CD4-positive, alpha-beta T cell (primary cell): ENCODE measurements at regions not wholly inside any gene's neighbourhood (a gene's known extent, or its start where the extent isn't known, plus 50 kb on each side); places are given as distances from the start of the nearest gene placed in this dataset.

Experiments used
- ATAC-seq: fragments of 200-7000 bp; cut with Tn5 transposase; one replicate; pipeline ENCODE4 v1.10.0; 2022; ENCODE audit warnings: mild to moderate bottlenecking; ENCODE audit not compliant: poor library complexity
- CTCF ChIA-PET: fragments of 350-600 bp; sonication (Branson Sonifier 250); formaldehyde crosslinking; loops from one replicate; lab custom pipeline; 2021; ENCODE audit warnings: antibody characterized with exemption, inconsistent platforms; lab: Charles Lee
- POLR2A ChIA-PET: fragments of 350-600 bp; sonication (Branson Sonifier 250); formaldehyde crosslinking; loops from one replicate; lab custom pipeline; 2021; ENCODE audit warnings: antibody characterized with exemption, inconsistent platforms; lab: Charles Lee
- DNase-seq, 14 experiments: peaks; one replicate each; pipeline ENCODE4 v3.0.0-alpha.2; 2013 to 2020; ENCODE audit warnings: mixed read lengths in 2 of 14
- H3K27ac ChIP-seq, 2 donors: one replicate each; pipeline versions ENCODE4 v1.5.1 to v1.7.0; 2013; ENCODE audit warnings: low read length in 2 of 2, low read depth in 1 of 2, mild to moderate bottlenecking in 1 of 2
- H3K27me3 ChIP-seq, 2 experiments: 1 replicate in 1 of 2; 2 replicates in 1 of 2; pipeline versions ENCODE4 v1.6.1 to v1.7.0; 2013; ENCODE audit warnings: low read length in 2 of 2, control low read depth in 1 of 2, mild to moderate bottlenecking in 1 of 2, moderate library complexity in 1 of 2; ENCODE audit not compliant: insufficient read depth in 2 of 2, control insufficient read depth in 1 of 2
- H3K36me3 ChIP-seq: one replicate; pipeline ENCODE4 v1.6.1; 2013; ENCODE audit warnings: low read length, control low read depth; ENCODE audit not compliant: insufficient read depth
- H3K4me1 ChIP-seq: one replicate; pipeline ENCODE4 v1.6.1; 2013; ENCODE audit warnings: low read length, control low read depth; ENCODE audit not compliant: insufficient read depth
- H3K4me3 ChIP-seq: one replicate; pipeline ENCODE4 v1.5.1; 2013; ENCODE audit warnings: mild to moderate bottlenecking, low read length, moderate library complexity
- H3K9me3 ChIP-seq, 2 experiments: 1 replicate in 1 of 2; 2 replicates in 1 of 2; pipeline versions ENCODE4 v1.6.1 to v1.7.0; 2013; ENCODE audit warnings: low read length in 2 of 2, mild to moderate bottlenecking in 2 of 2, control low read depth in 1 of 2, moderate library complexity in 1 of 2; ENCODE audit not compliant: control insufficient read depth in 1 of 2, insufficient read depth in 1 of 2
- H3K27ac Mint-ChIP-seq: one replicate; pipeline ENCODE4 v1.8.0; 2020; ENCODE audit warnings: mixed read lengths
- H3K27me3 Mint-ChIP-seq: one replicate; pipeline ENCODE4 v1.8.0; 2021; ENCODE audit warnings: mixed read lengths
- H3K36me3 Mint-ChIP-seq: one replicate; pipeline ENCODE4 v1.8.0; 2021; ENCODE audit warnings: low read depth, mixed read lengths
- H3K4me1 Mint-ChIP-seq: one replicate; pipeline ENCODE4 v1.8.0; 2021; ENCODE audit warnings: low read depth, mixed read lengths
- H3K4me3 Mint-ChIP-seq: one replicate; pipeline ENCODE4 v1.8.0; 2020; ENCODE audit warnings: mild to moderate bottlenecking, mixed read lengths
- H3K9me3 Mint-ChIP-seq: one replicate; pipeline ENCODE4 v1.8.0; 2020; ENCODE audit warnings: mixed read lengths
- CTCF ChIP-seq: fragments of 200-600 bp; IDR thresholded peaks from one replicate; pipeline ENCODE4 v1.8.0; 2022; ENCODE audit warnings: antibody characterized with exemption, mild to moderate bottlenecking
- intact Hi-C, 2 experiments: fragments of 100-400 bp; cut with DNase I in 1 of 2; cut with micrococcal nuclease in 1 of 2; formaldehyde crosslinking; loops; one replicate each; pipeline versions ENCODE4 v1.15.1 to v1.9.0; 2023 to 2025; cut with DNase I, micrococcal nuclease

GRCh38 chr12:132379996-132380395 lies 50.6 kb upstream of the GALNT9 start:
- no peak for TF ChIP-seq CTCF
- ChIA-PET CTCF (no interaction called here), POLR2A (no interaction called here)
- no peaks in the 10 kb centered on the region for H3K4me1 ChIP-seq
- DNase-seq (no peak), ATAC-seq (no peak)
- no peaks in the 10 kb centered on the region for H3K36me3 Mint-ChIP-seq
- H3K27me3 ChIP-seq = peaks cover 34 to 47% of the 10 kb centered on the region in 2 experiments
- H3K9me3 ChIP-seq = peaks cover 0 to 12% of the 10 kb centered on the region in 2 experiments
- H3K27me3 Mint-ChIP-seq = peaks cover 15% of the 10 kb centered on the region
- no peak overlapping the region for H3K27ac ChIP-seq
- no peak overlapping the region for H3K4me3 ChIP-seq
- no peaks in the 10 kb centered on the region for H3K36me3 ChIP-seq
- H3K27ac Mint-ChIP-seq = no peak overlapping the region
- H3K4me3 Mint-ChIP-seq = no peak overlapping the region
- intact Hi-C loops = no loop called here
- no peaks in the 10 kb centered on the region for H3K4me1 Mint-ChIP-seq
- no peaks in the 10 kb centered on the region for H3K9me3 Mint-ChIP-seq

GRCh38 chr12:132379576-132379975 lies 50.2 kb upstream of the GALNT9 start:
- Mint-ChIP-seq H3K27me3 (peaks cover 17% of the 10 kb centered on the region), H3K36me3 (no peaks in the 10 kb centered on the region), H3K9me3 (no peaks in the 10 kb centered on the region), H3K4me1 (no peaks in the 10 kb centered on the region), H3K4me3 (no peak overlapping the region), H3K27ac (no peak overlapping the region)
- no peak overlapping the region for H3K27ac ChIP-seq
- peaks cover 38 to 51% of the 10 kb centered on the region in 2 experiments for H3K27me3 ChIP-seq
- ChIA-PET POLR2A (no interaction called here), CTCF (no interaction called here)
- ATAC-seq (no peak), DNase-seq (no peak)
- no peak overlapping the region for H3K4me3 ChIP-seq
- H3K36me3 ChIP-seq = no peaks in the 10 kb centered on the region
- no peaks in the 10 kb centered on the region for H3K4me1 ChIP-seq
- no peak for TF ChIP-seq CTCF
- peaks cover 0 to 15% of the 10 kb centered on the region in 2 experiments for H3K9me3 ChIP-seq
- intact Hi-C loops = no loop called here
